ENCODE measurements at regions not wholly inside any gene's neighbourhood (a gene's known extent, or its start where the extent isn't known, plus 50 kb on each side); places are given as distances from the start of the nearest gene placed in this dataset.

GRCh38 chr2:144959416-144959815 is 439.5 kb upstream of the ZEB2 start:
- DNase-seq: no peak

GRCh38 chr2:144950899-144951560 is 431.1 kb upstream of the ZEB2 start:
- DNase-seq: no peak

GRCh38 chr2:144948205-144948855 is 428.4 kb upstream of the ZEB2 start:
- DNase-seq: no peak

- no peak for DNase-seq
These were observed 427.8 kb upstream of the ZEB2 start for GRCh38 chr2:144947709-144948037.

- no peak for DNase-seq
These were observed 426.3 kb upstream of the ZEB2 start for GRCh38 chr2:144946263-144946662.

- DNase-seq: no peak
These were observed 424.8 kb upstream of the ZEB2 start for GRCh38 chr2:144944546-144945220.

DNA sequence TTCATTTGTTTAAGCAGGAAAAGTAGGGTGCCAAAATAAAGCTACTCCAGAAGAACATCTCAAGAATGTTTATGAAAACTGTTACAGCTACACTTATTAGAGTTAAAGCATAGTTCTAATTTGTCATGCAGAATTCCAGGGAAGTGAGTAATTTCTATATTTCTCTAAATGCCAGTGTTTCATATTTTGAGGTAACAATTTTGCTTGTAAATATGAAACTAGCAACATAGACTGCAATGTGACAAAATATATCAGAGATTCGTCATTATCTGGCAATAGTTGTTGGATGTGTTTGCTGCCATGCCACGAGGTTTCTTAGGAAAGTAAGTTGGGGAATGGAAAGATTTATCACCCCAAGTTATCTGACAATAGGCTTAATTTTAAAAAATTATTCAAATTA is 424.1 kb upstream of the ZEB2 start:
- DNase-seq: no peak

- no peak for DNase-seq
These were observed 423.5 kb upstream of the ZEB2 start for GRCh38 chr2:144943293-144943941.

DNA sequence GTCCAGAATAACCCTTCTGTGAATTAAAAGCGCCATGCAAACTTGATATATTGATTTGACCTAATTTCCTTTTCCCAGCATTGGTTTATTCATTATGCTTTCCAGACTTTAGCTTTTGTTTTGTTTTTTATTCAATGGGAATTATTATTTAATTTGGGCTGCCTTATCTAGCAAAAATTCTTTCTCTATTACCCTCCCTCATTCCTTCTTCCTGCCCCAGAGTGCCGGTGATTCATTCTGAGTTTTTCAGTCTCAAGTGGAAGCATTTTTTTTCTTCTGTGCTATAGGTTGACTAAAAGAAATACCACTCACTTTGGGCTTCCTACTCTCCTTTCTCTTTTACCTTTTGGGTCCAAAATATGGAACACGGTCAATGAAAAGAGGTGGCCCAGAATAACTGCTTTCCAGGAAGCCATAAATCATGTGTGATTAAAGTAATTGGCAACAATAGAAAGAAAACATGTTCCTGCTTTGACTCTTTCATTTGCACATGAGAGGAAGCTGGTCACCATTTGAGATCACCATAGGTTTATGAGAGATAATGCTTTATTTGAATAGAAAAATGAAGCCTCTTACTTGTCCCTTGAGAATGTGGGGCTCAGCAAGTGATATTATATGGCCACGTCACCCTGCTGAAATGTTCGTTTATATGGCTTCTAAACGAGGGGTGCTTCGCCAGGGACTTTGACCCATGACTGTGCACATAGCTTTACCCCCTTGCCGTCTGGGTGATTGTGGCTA is 422.8 kb upstream of the ZEB2 start:
- no peak for DNase-seq

- DNase-seq: no peak
These were observed 422.0 kb upstream of the ZEB2 start for GRCh38 chr2:144941743-144942488.

- DNase-seq: no peak
These were observed 419.7 kb upstream of the ZEB2 start for GRCh38 chr2:144939590-144939989.

DNA sequence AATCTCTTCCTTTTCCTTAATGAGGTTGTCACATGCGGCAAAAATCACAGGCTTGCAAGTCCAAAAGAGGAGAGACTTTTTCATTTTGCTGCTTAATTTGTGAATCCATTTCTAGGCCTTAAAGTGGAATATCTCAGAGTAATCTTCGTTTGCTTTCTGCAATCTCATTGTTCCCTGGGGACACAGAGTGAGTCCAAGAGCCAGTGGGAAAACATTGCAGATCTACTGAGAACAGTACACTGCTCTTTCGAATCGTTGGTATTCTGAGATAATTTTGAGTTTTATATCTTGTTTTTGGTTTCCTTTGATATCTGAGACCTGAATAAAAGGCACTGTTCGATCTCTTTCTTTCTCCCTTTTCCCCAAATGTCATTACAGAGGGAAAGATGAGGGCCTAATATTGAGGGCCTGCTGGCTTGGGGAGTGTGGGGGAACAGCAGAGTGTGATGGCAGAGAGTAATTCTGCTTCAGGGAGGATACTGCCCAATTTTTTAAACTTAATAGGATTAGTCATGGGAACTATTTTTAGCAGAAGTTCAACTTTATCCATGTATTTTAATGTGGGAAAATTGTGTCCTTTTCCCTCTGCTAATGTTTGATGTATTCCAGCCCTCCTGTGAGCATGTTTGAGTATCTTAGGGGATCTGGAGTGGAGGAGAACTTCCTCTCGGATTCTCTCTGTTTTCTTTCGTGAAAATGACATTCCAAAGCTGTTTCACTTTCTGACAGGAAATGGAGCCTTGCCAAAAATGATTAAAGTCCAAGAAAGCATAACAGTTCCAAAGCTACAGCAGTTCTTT is 418.2 kb upstream of the ZEB2 start:
- DNase-seq: no peak

DNA sequence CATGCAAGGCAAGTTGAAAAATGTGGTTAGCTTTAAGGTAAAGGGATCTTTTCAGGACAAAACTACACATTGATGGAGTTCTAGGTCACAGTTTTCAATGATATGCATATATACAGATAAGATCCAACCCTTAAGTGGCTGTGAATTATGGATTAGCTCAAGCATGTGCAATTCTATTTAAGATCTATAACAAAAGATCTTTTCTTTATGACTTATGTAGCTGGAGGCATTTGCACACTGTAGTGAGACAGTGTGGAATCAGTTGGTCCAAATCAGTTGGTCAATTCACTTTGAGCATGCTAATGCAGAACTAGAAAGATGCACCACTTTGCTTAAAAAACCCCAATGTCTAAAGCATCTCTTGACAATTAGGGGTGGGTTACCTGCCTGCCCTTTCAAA is 417.1 kb upstream of the ZEB2 start:
- DNase-seq: no peak

- DNase-seq: no peak
These were observed 416.5 kb upstream of the ZEB2 start for GRCh38 chr2:144936442-144936841.

DNA sequence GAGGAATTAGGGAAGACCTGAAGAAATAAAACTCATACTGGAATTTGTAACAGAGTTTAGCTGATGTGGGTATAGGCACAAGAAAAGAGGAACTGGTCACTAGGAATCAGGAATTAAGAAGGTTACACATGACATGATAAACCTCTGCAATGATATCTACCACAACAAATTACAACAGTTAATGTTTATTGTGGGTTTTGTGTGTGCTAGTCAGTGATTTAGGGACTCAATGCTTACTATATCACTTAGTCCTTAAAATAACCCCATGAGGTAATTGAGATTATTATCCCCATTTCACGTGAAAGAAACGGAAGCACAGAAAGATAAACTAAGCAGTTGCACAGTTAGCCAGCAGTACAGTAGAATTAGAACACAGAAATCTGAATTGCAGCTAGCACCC is 415.8 kb upstream of the ZEB2 start:
- DNase-seq: no peak

- no peak for DNase-seq
These were observed 415.3 kb upstream of the ZEB2 start for GRCh38 chr2:144935191-144935590.

GRCh38 chr2:144931960-144932359 is 412.0 kb upstream of the ZEB2 start:
- no peak for DNase-seq

DNA sequence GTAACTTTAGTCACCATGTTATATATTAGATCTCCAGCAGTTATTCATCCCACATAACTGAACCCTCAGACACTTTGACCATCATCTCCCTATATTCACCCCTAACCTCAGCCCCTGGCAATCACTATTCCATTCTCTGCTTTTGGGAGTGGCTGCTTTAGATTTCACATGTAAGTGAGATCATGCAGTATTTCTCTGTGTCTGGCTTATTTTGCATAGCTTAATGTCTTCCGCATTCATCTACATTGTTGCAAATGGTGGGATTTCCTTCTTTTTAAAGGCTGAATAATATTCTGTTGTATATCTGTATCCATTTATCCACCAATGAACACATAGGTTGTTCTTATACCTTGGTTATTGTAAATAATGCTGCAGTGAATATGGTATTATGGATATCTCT is 411.6 kb upstream of the ZEB2 start:
- no peak for DNase-seq

- DNase-seq: no peak
These were observed 407.5 kb upstream of the ZEB2 start for GRCh38 chr2:144927429-144927828.

DNA sequence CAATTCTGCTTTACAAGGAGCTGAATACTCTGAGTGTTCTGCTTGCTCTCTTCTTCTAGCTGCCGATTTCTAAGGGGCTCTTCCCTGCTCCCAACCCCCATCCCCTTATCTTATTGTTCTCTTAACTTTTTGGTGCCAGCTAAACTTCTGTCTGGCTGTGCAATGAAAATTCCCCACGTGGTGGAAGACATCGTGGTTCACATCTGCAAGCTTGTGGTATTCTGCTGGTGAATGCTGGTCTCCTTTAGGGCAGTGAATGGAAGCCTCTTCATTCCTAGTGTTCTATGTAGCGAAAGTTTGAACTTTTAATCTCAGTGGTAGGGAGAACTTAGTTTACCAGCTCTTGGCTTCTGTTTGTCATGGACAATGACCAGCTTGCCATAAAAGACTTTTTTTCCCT is 406.0 kb upstream of the ZEB2 start:
- DNase-seq: no peak

- no peak for DNase-seq
These were observed 404.9 kb upstream of the ZEB2 start for GRCh38 chr2:144924827-144925226.

DNA sequence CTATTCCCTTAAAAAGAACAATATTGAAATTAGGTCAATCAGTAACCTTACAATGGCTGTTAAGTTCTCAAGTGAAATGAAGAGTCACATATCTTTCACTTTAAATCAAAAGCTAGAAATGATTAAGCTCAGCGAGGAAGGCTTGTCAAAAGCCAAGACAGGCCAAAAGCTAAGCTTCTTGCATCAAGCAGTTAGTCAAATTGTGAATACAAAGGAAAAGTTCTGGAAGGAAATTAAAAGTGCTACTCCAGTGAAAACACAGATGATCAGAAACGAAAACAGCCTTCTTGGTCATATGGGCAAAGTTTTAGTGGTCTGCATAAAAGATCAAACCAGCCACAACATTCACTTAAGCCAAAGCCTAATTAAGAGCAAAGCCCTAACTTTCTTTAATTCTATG is 402.6 kb upstream of the ZEB2 start:
- DNase-seq: no peak
